ENCODE measurements at regions not wholly inside any gene's neighbourhood (a gene's known extent, or its start where the extent isn't known, plus 50 kb on each side); places are given as distances from the start of the nearest gene placed in this dataset.

DNA sequence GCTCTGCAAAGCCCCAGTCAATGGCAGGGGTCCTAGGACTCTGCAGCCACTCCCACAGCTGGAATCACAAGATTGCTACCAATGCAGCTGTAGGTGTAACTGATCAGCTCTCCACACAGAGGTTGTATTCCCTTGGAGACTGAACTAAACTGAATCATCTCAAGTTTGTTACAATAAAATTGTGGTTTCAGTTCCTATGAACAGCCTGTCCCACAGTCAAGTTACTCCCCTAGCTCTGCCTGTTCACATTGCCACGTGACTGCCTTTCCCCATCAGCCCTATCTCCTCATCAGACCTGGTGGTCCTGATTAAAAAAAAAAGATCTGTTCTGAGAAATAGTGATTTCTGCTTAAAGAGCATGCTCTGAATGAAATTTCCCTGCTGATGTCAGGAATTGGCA is 287.9 kb upstream of the NBEA start:
- TF ChIP-seq FOS (IDR thresholded peaks at IDR 0.05; ENCODE audit: borderline replicate concordance, insufficient read depth, low read length) = no peak
- TF ChIP-seq, protein P1, sequence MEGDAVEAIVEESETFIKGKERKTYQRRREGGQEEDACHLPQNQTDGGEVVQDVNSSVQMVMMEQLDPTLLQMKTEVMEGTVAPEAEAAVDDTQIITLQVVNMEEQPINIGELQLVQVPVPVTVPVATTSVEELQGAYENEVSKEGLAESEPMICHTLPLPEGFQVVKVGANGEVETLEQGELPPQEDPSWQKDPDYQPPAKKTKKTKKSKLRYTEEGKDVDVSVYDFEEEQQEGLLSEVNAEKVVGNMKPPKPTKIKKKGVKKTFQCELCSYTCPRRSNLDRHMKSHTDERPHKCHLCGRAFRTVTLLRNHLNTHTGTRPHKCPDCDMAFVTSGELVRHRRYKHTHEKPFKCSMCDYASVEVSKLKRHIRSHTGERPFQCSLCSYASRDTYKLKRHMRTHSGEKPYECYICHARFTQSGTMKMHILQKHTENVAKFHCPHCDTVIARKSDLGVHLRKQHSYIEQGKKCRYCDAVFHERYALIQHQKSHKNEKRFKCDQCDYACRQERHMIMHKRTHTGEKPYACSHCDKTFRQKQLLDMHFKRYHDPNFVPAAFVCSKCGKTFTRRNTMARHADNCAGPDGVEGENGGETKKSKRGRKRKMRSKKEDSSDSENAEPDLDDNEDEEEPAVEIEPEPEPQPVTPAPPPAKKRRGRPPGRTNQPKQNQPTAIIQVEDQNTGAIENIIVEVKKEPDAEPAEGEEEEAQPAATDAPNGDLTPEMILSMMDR (IDR thresholded peaks at IDR 0.05; ENCODE audit: extremely low read depth in 1 of 2, insufficient read depth in 1 of 2, low read depth in 1 of 2, low read length in 2 of 2) = no peak
- TF ChIP-seq MYC (IDR thresholded peaks at IDR 0.05; ENCODE audit: low read depth, low read length) = no peak
- TF ChIP-seq, protein P2, sequence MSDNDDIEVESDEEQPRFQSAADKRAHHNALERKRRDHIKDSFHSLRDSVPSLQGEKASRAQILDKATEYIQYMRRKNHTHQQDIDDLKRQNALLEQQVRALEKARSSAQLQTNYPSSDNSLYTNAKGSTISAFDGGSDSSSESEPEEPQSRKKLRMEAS (IDR thresholded peaks at IDR 0.05; ENCODE audit: insufficient read depth, insufficient read length) = no peak
- TF ChIP-seq GATA2 (IDR thresholded peaks at IDR 0.05; ENCODE audit: insufficient read depth, insufficient read length, low read depth, low read length) = no peak
- TF ChIP-seq JUN (IDR thresholded peaks at IDR 0.05; ENCODE audit: borderline replicate concordance, insufficient read depth, insufficient read length, low read depth) = no peak
- TF ChIP-seq POLR2A (IDR thresholded peaks at IDR 0.05; ENCODE audit: low read depth, low read length) = no peak
- TF ChIP-seq POLR2AphosphoS5 (IDR thresholded peaks at IDR 0.05; ENCODE audit: insufficient read depth, low read depth, low read length) = no peak
- TF ChIP-seq EZH2 (IDR thresholded peaks at IDR 0.05; ENCODE audit: borderline replicate concordance, low read depth, low read length, severe bottlenecking) = no peak
- H3K36me3 ChIP-seq (ENCODE audit: control insufficient read depth in 2 of 2, extremely low read depth in 1 of 2, insufficient read depth in 2 of 2, low read length in 2 of 2) = no peaks in the 10 kb centered on the region
- intact Hi-C loops (cut with micrococcal nuclease) (no loop called here), dilution Hi-C loops (cut with MboI; ENCODE audit: extremely low pct_ligation_motif_present, low sequenced_read_pairs) (no loop called here)
- BruUV-seq (replicated peaks) = no TSS peak
- POLR2A ChIA-PET = no interaction called here
- H3K4me2 ChIP-seq (ENCODE audit: insufficient read depth, low read length) = no peak overlapping the region
- H3K4me1 ChIP-seq (ENCODE audit: control insufficient read depth, extremely low read depth, insufficient read depth, low read length) = no peaks in the 10 kb centered on the region
- no peak overlapping the region for H2AFZ ChIP-seq (ENCODE audit: low read depth, low read length)
- CTCF ChIA-PET = no interaction called here
- DNase-seq (ENCODE audit: low read depth, low spot score) (no peak), FAIRE-seq (no peak)
- no peak overlapping the region for H3K9ac ChIP-seq (replicated peaks; ENCODE audit: extremely low read depth, insufficient read depth, low read length)
- H3K79me2 ChIP-seq (ENCODE audit: control insufficient read depth, insufficient read depth, low read length) = no peaks in the 10 kb centered on the region
- H3K4me3 ChIP-seq (replicated peaks in 1 of 3; ENCODE audit: insufficient read depth in 1 of 3, low read depth in 1 of 3, low read length in 3 of 3) = no peak overlapping the region
- no peaks in the 10 kb centered on the region for H3K9me1 ChIP-seq (replicated peaks; ENCODE audit: control insufficient read depth, extremely low read depth, insufficient read depth, low read length)
- H3K27ac ChIP-seq (ENCODE audit: insufficient read depth, low read depth, low read length) = no peak overlapping the region
- no peaks in the 10 kb centered on the region for H3K9me3 ChIP-seq (replicated peaks; ENCODE audit: control insufficient read depth, insufficient read depth, low read length)
- H3K27me3 ChIP-seq (ENCODE audit: control insufficient read depth in 2 of 2, insufficient read depth in 2 of 2, low read length in 2 of 2) = peaks cover 0 to 3% of the 10 kb centered on the region in 2 experiments
- H4K20me1 ChIP-seq (replicated peaks; ENCODE audit: control insufficient read depth, extremely low read depth, insufficient read depth, low read length) = no peaks in the 10 kb centered on the region
